ENCODE measurements at regions not wholly inside any gene's neighbourhood (a gene's known extent, or its start where the extent isn't known, plus 50 kb on each side); places are given as distances from the start of the nearest gene placed in this dataset.
A peak's percentile ranks its signal among the peaks of the same experiment; 100 is the strongest.

DNA sequence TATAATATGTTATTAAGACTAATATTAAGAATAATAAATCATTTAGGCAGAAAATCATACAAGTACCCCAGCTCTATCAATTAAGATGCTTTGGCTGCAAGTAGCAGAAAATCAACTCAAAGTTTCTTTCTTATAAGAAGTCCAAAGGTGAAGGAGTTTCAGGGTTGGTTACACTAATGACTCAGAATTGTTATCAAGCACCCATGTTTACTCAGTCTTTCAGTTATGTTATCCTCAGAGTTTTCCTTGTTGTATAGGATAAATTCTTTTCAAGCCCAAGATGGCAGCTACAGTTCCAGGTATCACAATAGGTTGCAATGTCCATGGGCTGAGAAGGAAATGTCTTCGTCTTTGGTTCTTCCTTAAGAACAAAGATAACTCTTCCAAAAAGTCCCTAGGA, 163.6 kb downstream of the TNFSF18 start:
- no peak for DNase-seq (ENCODE audit: low spot score)

- DNase-seq (ENCODE audit: low spot score), result no peak
Measured at GRCh38 chr1:172893146-172893841, 157.4 kb downstream of the TNFSF18 start.

DNA sequence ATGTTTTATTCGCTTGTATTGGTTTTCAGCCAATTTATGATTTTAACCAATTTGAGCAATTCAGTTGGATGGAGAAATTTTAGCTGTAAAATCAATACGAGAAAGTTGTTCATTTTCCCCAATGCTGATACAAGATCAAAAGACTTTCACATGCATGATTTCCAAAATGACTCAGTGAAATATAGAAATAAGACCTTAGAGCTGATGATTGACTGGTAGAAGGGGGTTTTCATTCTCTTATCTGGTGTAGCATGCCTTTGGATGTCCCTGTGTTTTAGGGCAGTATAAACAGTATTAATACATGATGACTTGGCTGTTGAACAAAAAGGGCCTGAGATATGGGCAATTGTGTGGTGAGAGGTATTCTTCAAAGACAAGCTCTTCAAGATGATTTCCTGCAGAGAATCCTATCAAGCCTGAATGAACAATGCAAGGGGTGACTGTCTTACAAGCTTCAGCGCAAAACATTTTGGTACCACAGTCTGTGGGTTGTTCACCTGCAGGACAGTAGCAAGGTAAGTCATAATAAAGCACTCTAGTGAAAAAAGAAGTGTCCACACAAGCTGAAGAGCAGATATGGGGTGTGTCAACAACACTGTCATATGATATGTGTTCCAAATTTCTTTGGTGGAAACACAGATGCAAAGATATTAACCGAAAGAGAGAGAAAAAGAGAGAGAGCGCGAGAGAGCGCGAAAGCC, 156.2 kb downstream of the TNFSF18 start:
- DNase-seq (ENCODE audit: low spot score), result no peak

DNA sequence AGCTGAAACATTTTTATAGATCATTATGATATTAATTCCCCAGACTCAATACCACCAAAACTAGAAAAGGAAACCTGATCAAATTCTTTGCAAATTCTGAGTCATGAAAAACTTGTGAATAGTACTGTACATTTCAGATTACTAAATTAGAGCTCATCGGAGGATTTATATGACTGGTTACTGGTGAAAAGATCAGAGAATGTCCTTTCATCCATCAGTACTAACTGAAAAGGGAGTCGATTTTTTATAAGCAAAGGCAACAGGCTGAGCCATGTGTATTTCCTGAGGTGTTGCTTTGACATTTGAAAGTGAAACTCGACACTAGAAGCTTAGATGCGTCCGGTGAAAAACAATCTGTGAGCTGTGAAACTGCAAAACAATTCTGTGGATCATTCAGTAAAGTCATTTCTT, 155.7 kb downstream of the TNFSF18 start:
- DNase-seq (ENCODE audit: low spot score), result peak; percentile 20

DNA sequence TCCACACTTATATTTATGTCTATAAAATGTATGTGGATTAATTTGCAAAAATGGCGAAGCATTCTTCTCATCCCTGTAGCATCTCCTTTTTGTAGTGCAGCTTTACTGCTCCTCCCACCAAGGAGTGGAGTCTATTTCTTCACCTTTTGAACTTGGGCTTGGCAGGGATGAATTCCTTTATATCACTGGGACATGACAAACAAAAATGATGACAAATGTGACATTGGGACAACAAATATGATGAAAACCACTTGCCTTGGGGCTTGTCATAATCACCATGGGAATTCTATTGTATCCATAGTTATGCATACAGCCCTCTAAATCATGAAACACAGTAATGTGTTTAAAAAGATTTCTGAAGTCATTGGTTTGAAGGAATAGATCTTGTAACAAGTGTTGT, 155.0 kb downstream of the TNFSF18 start:
- no peak for DNase-seq (ENCODE audit: low spot score)

- no peak for DNase-seq (ENCODE audit: low spot score)
Measured at GRCh38 chr1:172897738-172898137, 153.0 kb downstream of the TNFSF18 start.

DNA sequence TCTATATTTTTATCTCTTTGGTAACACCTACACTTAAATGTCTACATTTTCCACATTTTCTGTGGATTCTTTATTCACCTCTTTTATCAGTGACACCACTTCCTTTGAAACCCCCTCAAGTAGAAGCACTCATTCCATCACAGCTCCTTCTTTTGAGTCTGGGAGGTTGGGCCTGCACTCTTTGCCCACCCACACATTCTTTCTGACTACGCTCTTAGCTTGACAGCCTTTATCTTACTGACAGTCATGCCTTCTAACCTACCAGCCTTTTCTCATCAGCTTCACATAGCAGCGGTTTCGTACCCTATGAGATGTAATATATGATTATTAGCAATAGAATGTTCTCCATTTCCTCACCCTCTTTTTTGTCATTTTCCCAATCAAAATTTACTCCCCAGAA, 151.9 kb downstream of the TNFSF18 start:
- DNase-seq (ENCODE audit: low spot score), result no peak

GRCh38 chr1:172900376-172900997, 150.3 kb downstream of the TNFSF18 start:
- no peak for DNase-seq (ENCODE audit: low spot score)

- no peak for DNase-seq (ENCODE audit: low spot score)
Measured at GRCh38 chr1:172902200-172902599, 148.5 kb downstream of the TNFSF18 start.

DNA sequence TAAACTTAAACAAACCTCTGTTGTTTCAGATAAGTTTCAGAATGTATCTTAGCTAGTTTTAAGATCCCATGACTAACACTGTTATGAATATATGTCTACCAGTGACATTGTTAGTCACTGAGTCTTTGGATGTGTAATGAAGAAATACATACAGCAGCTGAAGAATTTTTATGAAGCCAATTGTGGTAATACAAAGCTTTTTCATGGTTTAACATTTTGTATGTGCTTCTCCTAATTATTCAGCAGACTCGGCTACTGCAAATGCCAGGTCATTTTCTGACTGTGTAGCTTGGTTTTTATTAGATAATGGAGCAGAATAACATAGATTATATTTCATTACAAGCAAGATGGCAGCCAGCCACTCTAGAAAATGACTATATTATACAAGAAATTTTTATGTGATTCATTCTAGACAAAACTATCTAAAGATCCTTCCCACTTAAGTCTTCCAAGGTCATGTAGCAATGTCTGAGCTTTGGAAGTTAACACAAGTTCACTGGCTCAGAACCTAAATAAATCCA, 147.8 kb downstream of the TNFSF18 start:
- no peak for DNase-seq (ENCODE audit: low spot score)

DNA sequence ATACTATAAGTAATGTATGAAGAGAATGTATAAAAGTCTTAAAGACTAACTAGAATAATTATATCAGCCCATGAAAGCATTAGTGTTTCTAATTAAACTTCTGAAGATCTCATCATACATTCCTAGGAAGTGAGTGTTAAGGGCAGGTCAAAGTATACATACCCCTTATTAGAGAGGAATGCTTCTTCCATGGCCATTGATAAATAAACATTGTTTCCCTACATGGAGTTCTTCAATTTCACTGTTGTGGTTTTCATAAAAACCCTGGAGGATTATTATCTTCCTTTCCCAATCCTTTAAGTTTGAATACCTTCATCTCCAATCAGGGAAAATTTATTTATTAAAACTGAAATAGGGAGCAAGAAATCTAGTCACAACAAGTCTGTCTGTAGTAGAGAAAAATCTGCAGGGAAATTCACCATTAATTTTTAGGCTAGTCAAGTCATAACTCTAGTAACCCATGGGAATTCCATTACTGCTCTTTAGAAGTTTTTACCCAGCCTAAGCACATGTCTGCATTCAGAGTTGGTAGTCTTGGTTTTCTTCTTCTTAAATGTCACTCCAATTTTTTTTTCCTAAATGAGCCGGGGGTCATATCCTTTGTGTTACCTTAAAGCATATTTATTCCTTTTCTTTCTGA, 147.0 kb downstream of the TNFSF18 start:
- no peak for DNase-seq (ENCODE audit: low spot score)

GRCh38 chr1:172905452-172905851, 145.3 kb downstream of the TNFSF18 start:
- no peak for DNase-seq (ENCODE audit: low spot score)

GRCh38 chr1:172906778-172907592, 143.8 kb downstream of the TNFSF18 start:
- DNase-seq (ENCODE audit: low spot score), result peak; percentile 12

- DNase-seq (ENCODE audit: low spot score), result no peak
Measured at GRCh38 chr1:172907834-172908326, 142.9 kb downstream of the TNFSF18 start.

DNA sequence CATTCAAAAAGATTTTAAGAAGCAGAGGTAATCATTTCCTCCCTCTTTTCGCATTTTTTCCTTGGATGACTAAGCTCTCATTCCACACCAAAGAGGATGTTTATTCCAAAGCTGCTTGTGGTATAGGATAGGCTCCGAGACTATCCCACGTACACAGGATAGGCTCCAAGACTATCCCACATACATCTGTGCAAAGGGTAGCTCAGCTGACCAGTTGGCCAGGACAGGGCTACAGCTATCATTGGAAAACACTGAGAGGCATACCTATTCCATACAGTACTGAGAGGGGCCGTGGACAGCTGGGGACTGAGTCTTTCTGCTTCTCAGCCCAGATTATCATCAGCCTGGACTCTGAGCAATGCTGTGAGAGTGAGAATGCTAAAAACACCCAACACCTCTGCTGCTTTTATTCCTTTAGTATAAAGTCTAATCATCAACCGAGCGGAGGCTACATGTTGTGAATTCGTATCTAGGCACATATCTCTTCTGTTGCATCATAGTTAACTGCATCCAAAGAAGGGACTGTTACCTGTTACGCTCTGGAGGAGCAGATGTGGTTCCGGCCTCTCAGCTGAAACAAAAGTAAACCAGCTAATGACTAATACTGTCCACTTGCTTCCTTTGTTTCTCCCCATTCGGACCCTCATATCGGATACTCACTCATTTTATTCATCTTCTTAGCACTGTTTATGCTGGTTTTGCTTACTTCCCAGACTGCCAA, 141.0 kb downstream of the TNFSF18 start:
- DNase-seq (ENCODE audit: low spot score), result no peak

DNA sequence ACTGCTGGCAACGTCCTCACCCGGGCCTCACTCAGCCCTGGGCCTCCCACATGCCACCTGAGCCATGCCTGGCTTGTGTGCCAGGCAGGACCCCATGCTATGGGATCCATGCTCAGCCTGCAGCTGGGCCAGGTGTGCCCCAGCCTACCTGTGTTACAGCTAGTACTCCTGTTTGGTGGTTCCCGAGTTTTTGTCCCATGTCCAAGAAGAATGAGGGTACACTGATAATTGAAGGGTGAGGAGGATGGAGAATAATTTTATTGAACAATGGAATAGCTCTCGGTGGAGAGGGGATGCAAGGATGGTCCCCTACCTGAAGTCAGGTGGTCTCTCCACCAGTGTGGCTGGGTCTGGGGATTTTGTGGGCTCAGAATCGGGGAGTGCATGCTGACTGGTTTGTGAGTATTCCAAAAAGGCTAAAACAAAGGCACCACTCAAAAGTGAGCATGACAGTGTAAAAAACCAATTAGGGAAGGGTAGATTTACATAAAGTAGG, 137.9 kb downstream of the TNFSF18 start:
- DNase-seq (ENCODE audit: low spot score), result no peak

DNA sequence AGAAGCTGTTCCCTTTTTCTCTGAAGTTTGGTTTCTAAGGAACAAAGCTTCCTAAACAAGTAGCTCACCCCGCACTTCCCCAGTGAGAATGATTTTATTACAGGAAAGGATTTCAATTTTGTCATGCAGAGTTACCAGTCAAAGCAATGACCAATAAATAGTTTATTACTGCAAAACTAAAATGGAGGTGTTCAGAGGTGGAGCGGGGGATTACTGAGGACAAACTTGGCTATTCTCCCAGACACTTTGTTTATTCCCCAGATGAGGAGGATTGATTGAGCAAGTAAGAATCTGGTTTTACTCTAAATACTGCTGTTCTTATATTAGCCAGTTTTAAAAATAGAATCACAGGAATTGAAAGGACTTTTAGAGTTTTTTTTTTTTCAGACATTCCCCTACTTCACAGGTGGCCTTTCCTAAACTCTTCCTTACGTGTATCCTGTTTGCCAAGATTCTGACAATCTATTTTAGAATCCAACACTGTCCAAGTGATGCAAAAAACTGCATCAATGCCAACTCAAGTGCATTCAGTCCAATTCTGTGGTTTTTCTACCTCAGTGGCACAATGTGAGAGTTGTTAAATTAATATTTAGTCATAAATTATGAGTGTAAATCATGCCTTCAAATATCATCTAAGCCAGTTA, 136.1 kb downstream of the TNFSF18 start:
- no peak for DNase-seq (ENCODE audit: low spot score)

DNA sequence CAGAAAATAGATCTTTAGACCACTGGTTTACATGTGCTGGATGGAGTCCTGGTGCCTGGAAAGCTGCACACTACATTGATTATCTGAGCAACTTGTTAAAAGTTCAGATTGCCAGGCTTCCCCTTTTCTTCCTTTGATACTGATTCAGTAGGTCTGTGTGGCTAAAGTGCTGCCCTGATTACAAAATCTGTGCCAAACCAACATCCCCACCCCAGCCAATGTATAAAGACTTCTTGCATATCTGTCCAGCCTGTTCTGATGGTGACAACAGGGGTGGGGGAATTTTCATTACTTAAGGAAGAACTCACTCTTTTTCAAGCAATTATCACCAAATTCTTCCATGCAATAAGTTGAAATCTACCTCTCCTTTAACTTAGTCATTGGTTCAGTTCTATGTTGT, 135.5 kb downstream of the TNFSF18 start:
- DNase-seq (ENCODE audit: low spot score), result no peak

- no peak for DNase-seq (ENCODE audit: low spot score)
Measured at GRCh38 chr1:172916116-172916515, 134.6 kb downstream of the TNFSF18 start.

GRCh38 chr1:172917972-172918371, 132.8 kb downstream of the TNFSF18 start:
- no peak for DNase-seq (ENCODE audit: low spot score)

All from germinal center (tissue), 1 donor.